Vagina (tissue), 2 donors: ENCODE measurements at regions not wholly inside any gene's neighbourhood (a gene's known extent, or its start where the extent isn't known, plus 50 kb on each side); places are given as distances from the start of the nearest gene placed in this dataset.

ENCODE experiments used
- POLR2A ChIP-seq, 2 donors: fragments of 450-650 bp; IDR thresholded peaks; one replicate each; pipeline ENCODE4 v1.6.1; 2017; ENCODE audit warnings: antibody characterized with exemption in 2 of 2, mild to moderate bottlenecking in 2 of 2, moderate library complexity in 2 of 2
- TF ChIP-seq, protein P1 (sequence below), 3 experiments: fragments of 450-650 bp in 2 of 3; fragments of 200-600 bp in 1 of 3; sonication (generic) in 1 of 3; IDR thresholded peaks; one replicate each; pipeline ENCODE4 v1.5.1; 2017 to 2019; ENCODE audit warnings: antibody characterized with exemption in 3 of 3, mild to moderate bottlenecking in 2 of 3, moderate library complexity in 2 of 3

DNA sequence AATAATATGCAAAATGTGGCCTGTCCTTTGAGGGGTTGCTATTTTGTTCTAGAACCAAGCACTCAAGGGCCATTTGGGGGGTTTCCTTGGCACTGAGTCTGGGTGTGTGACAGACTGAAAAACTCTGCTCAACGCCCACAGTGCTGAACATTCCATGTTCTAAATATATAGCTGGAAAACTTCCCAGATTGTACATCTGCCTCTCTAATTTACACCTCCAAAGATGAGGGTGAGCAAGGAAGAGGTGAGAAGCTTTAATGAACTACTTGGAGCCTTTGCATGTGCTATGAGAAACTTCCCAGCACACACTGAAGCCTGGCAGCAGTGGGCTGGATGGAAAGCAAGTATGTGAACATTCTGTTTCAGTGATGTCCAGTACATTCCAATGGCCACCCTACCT lies 296.7 kb upstream of the KCNH7 start:
- TF ChIP-seq, protein P1, sequence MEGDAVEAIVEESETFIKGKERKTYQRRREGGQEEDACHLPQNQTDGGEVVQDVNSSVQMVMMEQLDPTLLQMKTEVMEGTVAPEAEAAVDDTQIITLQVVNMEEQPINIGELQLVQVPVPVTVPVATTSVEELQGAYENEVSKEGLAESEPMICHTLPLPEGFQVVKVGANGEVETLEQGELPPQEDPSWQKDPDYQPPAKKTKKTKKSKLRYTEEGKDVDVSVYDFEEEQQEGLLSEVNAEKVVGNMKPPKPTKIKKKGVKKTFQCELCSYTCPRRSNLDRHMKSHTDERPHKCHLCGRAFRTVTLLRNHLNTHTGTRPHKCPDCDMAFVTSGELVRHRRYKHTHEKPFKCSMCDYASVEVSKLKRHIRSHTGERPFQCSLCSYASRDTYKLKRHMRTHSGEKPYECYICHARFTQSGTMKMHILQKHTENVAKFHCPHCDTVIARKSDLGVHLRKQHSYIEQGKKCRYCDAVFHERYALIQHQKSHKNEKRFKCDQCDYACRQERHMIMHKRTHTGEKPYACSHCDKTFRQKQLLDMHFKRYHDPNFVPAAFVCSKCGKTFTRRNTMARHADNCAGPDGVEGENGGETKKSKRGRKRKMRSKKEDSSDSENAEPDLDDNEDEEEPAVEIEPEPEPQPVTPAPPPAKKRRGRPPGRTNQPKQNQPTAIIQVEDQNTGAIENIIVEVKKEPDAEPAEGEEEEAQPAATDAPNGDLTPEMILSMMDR (IDR thresholded peaks at IDR 0.05): no peak
- no peak for TF ChIP-seq POLR2A (IDR thresholded peaks at IDR 0.05)
